SK-N-SH (cell line): ENCODE measurements at regions not wholly inside any gene's neighbourhood (a gene's known extent, or its start where the extent isn't known, plus 50 kb on each side); places are given as distances from the start of the nearest gene placed in this dataset.

Source experiments
- CTCF ChIA-PET: fragments of 300-600, 350-600 bp; formaldehyde crosslinking; extraction: SDS; loops from one replicate; lab custom pipeline; 2021; lab: Yijun Ruan, JAX
- POLR2A ChIA-PET: fragments of 350-600 bp; sonication (Branson Sonifier 250); formaldehyde crosslinking; extraction: SDS; loops from one replicate; lab custom pipeline; 2020; ENCODE audit warnings: antibody characterized with exemption, inconsistent platforms; lab: Yijun Ruan, JAX
- DNase-seq: peaks from one replicate; pipeline ENCODE4 v3.0.0; 2012
- H2AFZ ChIP-seq: fragments of 200-600 bp; sonication (generic); 2 replicates; pipeline ENCODE4 v1.8.1; 2016; ENCODE audit warnings: antibody characterized with exemption, mild to moderate bottlenecking, low read depth
- H3F3A ChIP-seq: fragments of 200-600 bp; sonication (generic); replicated peaks from 2 replicates; pipeline ENCODE3; 2016; ENCODE audit warnings: antibody characterized with exemption, mild to moderate bottlenecking; ENCODE audit not compliant: insufficient read depth
- H3K27ac ChIP-seq, 2 experiments: fragments of 200-500 bp in 1 of 2; fragments of 200-600 bp in 1 of 2; sonication (Bioruptor generic) in 1 of 2; sonication (generic), shearing (Covaris generic) in 1 of 2; 2 replicates each; pipeline versions ENCODE4 v1.5.1 to v1.6.1; 2014 to 2016; ENCODE audit warnings: low read depth in 2 of 2, inconsistent platforms in 1 of 2, low read length in 1 of 2, mild to moderate bottlenecking in 1 of 2, mixed read lengths in 1 of 2
- H3K27me3 ChIP-seq: fragments of 200-600 bp; sonication (generic), shearing (Covaris generic); 2 replicates; pipeline ENCODE4 v1.6.1; 2016; ENCODE audit warnings: mixed run types; ENCODE audit not compliant: insufficient read depth
- H3K36me3 ChIP-seq, 2 experiments: fragments of 200-500 bp in 1 of 2; fragments of 200-600 bp in 1 of 2; sonication (Bioruptor generic) in 1 of 2; sonication (generic) in 1 of 2; replicated peaks in 1 of 2; 2 replicates each; pipeline versions ENCODE3 to v1.5.1; 2014 to 2016; ENCODE audit warnings: low read length in 1 of 2, mild to moderate bottlenecking in 1 of 2; ENCODE audit not compliant: insufficient read depth in 2 of 2, control insufficient read depth in 1 of 2
- H3K4me1 ChIP-seq, 2 experiments: fragments of 200-500 bp in 1 of 2; fragments of 200-600 bp in 1 of 2; sonication (Bioruptor generic) in 1 of 2; sonication (generic), shearing (Covaris generic) in 1 of 2; 2 replicates each; pipeline versions ENCODE4 v1.5.1 to v1.6.1; 2014 to 2016; ENCODE audit warnings: low read depth in 1 of 2, low read length in 1 of 2, mixed run types in 1 of 2; ENCODE audit not compliant: insufficient read depth in 2 of 2, control insufficient read depth in 1 of 2
- H3K4me2 ChIP-seq: fragments of 200-600 bp; sonication (generic), shearing (Covaris generic); 2 replicates; pipeline ENCODE4 v1.6.1; 2017; ENCODE audit warnings: mixed run types
- H3K4me3 ChIP-seq, 2 experiments: fragments of 200-500 bp in 1 of 2; fragments of 200-600 bp in 1 of 2; sonication (Bioruptor generic) in 1 of 2; sonication (generic), shearing (Covaris generic) in 1 of 2; 2 replicates each; pipeline versions ENCODE4 v1.5.1 to v1.8.1; 2014 to 2016; ENCODE audit warnings: low read depth in 2 of 2, inconsistent platforms in 1 of 2, low read length in 1 of 2, mild to moderate bottlenecking in 1 of 2, mixed read lengths in 1 of 2, moderate library complexity in 1 of 2
- H3K79me2 ChIP-seq: fragments of 200-600 bp; sonication (generic); 2 replicates; pipeline ENCODE4 v1.8.1; 2017; ENCODE audit warnings: mild to moderate bottlenecking; ENCODE audit not compliant: insufficient read depth
- H3K9ac ChIP-seq: fragments of 200-600 bp; sonication (generic); 2 replicates; pipeline ENCODE4 v1.6.1; 2017; ENCODE audit warnings: mixed run types
- H3K9me2 ChIP-seq: fragments of 200-600 bp; sonication (generic); 2 replicates; pipeline ENCODE4 v1.6.1; 2017; ENCODE audit warnings: mixed run types
- H3K9me3 ChIP-seq: fragments of 200-600 bp; sonication (generic); 2 replicates; pipeline ENCODE4 v1.6.1; 2017; ENCODE audit warnings: mixed run types, mild to moderate bottlenecking, moderate library complexity
- H4K20me1 ChIP-seq: fragments of 200-600 bp; sonication (generic); 2 replicates; pipeline ENCODE4 v1.6.1; 2017; ENCODE audit warnings: mild to moderate bottlenecking, mixed run types; ENCODE audit not compliant: insufficient read depth
- CHD2 ChIP-seq: fragments of 150-350 bp; IDR thresholded peaks from 2 replicates; pipeline ENCODE4 v1.6.1; 2018; ENCODE audit warnings: low read length; ENCODE audit not compliant: partially characterized antibody
- FOXM1 ChIP-seq: IDR thresholded peaks from 2 replicates; pipeline ENCODE4 v1.4.0; 2012; ENCODE audit warnings: low read depth, mild to moderate bottlenecking
- JUND ChIP-seq: IDR thresholded peaks from 2 replicates; pipeline ENCODE4 v1.4.0; 2012
- MEF2A ChIP-seq: IDR thresholded peaks from 2 replicates; pipeline ENCODE4 v1.4.0; 2012; ENCODE audit warnings: low read depth, borderline replicate concordance
- MXI1 ChIP-seq: IDR thresholded peaks from 2 replicates; pipeline ENCODE4 v1.6.1; 2012; ENCODE audit warnings: mild to moderate bottlenecking, low read depth, low read length, improper control_type of control experiment
- NFIC ChIP-seq: IDR thresholded peaks from 2 replicates; pipeline ENCODE4 v1.4.0; 2012; ENCODE audit warnings: borderline replicate concordance
- NRF1 ChIP-seq: IDR thresholded peaks from 2 replicates; pipeline ENCODE4 v1.6.1; 2012; ENCODE audit warnings: low read depth, mild to moderate bottlenecking, low read length
- POLR2AphosphoS5 ChIP-seq: IDR thresholded peaks from 2 replicates; pipeline ENCODE4 v1.6.1; 2012; ENCODE audit warnings: low read depth, low read length
- RAD21 ChIP-seq: IDR thresholded peaks from 2 replicates; pipeline ENCODE4 v1.6.1; 2012; ENCODE audit warnings: mild to moderate bottlenecking, low read length
- REST ChIP-seq: IDR thresholded peaks from 2 replicates; pipeline ENCODE4 v1.6.1; 2012; ENCODE audit warnings: mild to moderate bottlenecking, low read depth, low read length, moderate library complexity
- RFX5 ChIP-seq: IDR thresholded peaks from 2 replicates; pipeline ENCODE4 v1.6.1; 2012; ENCODE audit warnings: mild to moderate bottlenecking, improper control_type of control experiment, low read length
- SMC3 ChIP-seq: IDR thresholded peaks from 2 replicates; pipeline ENCODE4 v1.6.1; 2012; ENCODE audit warnings: low read depth, low read length, improper control_type of control experiment
- TEAD4 ChIP-seq: IDR thresholded peaks from 2 replicates; pipeline ENCODE4 v1.4.0; 2012; ENCODE audit warnings: mild to moderate bottlenecking, borderline replicate concordance; ENCODE audit not compliant: insufficient read depth
- USF1 ChIP-seq: IDR thresholded peaks from 2 replicates; pipeline ENCODE4 v1.4.0; 2012; ENCODE audit warnings: low read depth, borderline replicate concordance
- YY1 ChIP-seq: IDR thresholded peaks from 2 replicates; pipeline ENCODE4 v1.4.0; 2012; ENCODE audit warnings: low read depth, mild to moderate bottlenecking
- WGBS: methylation state at CpG from one replicate; pipeline ENCODE4 v1.1.6; 2017; ENCODE audit warnings: low lambda C conversion rate; 5-methylcytosine and 5-hydroxymethylcytosine counted together
- TF ChIP-seq, protein P1 (sequence below): IDR thresholded peaks from 2 replicates; pipeline ENCODE4 v1.4.0; 2012; ENCODE audit warnings: low read depth
- TF ChIP-seq, protein P2 (sequence below): fragments of 150-350 bp; IDR thresholded peaks from 2 replicates; pipeline ENCODE4 v1.6.1; 2016; ENCODE audit warnings: mild to moderate bottlenecking, low read depth, low read length

- H4K20me1 ChIP-seq, result no peaks in the 10 kb centered on the region
- H3K79me2 ChIP-seq, result no peaks in the 10 kb centered on the region
- no peaks in the 10 kb centered on the region for H3K9me3 ChIP-seq
- no peak overlapping the region for H3K4me3 ChIP-seq
- H3F3A ChIP-seq, result no peaks in the 10 kb centered on the region
- H3K4me1 ChIP-seq, result peaks cover 0 to 14% of the 10 kb centered on the region in 2 experiments; a peak in 2 of 4 replicates
- ChIA-PET CTCF (interaction anchor here (0.6 kb wide), 1 partner anchor 18 kb away, joined by 3 read pairs; no protein-coding TSS in a partner anchor), POLR2A (no interaction called here)
- no peak overlapping the region for H3K4me2 ChIP-seq
- DNase-seq, result no peak
- H3K27ac ChIP-seq, result no peak overlapping the region
- H3K36me3 ChIP-seq, result no peaks in the 10 kb centered on the region
- TF ChIP-seq RAD21, result no peak
- TF ChIP-seq USF1, result no peak
- TF ChIP-seq RFX5, result no peak
- TF ChIP-seq JUND, result no peak
- no peak for TF ChIP-seq NRF1
- TF ChIP-seq NFIC, result no peak
- no peak for TF ChIP-seq CHD2
- no peak for TF ChIP-seq TEAD4
- TF ChIP-seq YY1, result no peak
- TF ChIP-seq, protein P1, sequence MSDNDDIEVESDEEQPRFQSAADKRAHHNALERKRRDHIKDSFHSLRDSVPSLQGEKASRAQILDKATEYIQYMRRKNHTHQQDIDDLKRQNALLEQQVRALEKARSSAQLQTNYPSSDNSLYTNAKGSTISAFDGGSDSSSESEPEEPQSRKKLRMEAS, result no peak
- no peak for TF ChIP-seq REST
- no peak for TF ChIP-seq FOXM1
- TF ChIP-seq POLR2AphosphoS5, result no peak
- TF ChIP-seq MEF2A, result no peak
- TF ChIP-seq, protein P2, sequence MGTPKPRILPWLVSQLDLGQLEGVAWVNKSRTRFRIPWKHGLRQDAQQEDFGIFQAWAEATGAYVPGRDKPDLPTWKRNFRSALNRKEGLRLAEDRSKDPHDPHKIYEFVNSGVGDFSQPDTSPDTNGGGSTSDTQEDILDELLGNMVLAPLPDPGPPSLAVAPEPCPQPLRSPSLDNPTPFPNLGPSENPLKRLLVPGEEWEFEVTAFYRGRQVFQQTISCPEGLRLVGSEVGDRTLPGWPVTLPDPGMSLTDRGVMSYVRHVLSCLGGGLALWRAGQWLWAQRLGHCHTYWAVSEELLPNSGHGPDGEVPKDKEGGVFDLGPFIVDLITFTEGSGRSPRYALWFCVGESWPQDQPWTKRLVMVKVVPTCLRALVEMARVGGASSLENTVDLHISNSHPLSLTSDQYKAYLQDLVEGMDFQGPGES, result no peak
- TF ChIP-seq SMC3, result no peak
- TF ChIP-seq MXI1, result no peak
- no peak overlapping the region for H3K9ac ChIP-seq
- H2AFZ ChIP-seq, result no peak overlapping the region
- WGBS, result 88% methylated on average over 8 of the region's 9 CpGs
- H3K9me2 ChIP-seq, result no peaks in the 10 kb centered on the region
- no peaks in the 10 kb centered on the region for H3K27me3 ChIP-seq
These were observed 61.5 kb upstream of the MEF2A start for GRCh38 chr15:99504071-99504822.
